CD4-positive, alpha-beta T cell (primary cell): ENCODE measurements at regions not wholly inside any gene's neighbourhood (a gene's known extent, or its start where the extent isn't known, plus 50 kb on each side); places are given as distances from the start of the nearest gene placed in this dataset.

ENCODE experiments used
- ATAC-seq: fragments of 200-7000 bp; cut with Tn5 transposase; one replicate; pipeline ENCODE4 v1.10.0; 2022; ENCODE audit warnings: mild to moderate bottlenecking; ENCODE audit not compliant: poor library complexity
- CTCF ChIA-PET: fragments of 350-600 bp; sonication (Branson Sonifier 250); formaldehyde crosslinking; loops from one replicate; lab custom pipeline; 2021; ENCODE audit warnings: antibody characterized with exemption, inconsistent platforms; lab: Charles Lee
- POLR2A ChIA-PET: fragments of 350-600 bp; sonication (Branson Sonifier 250); formaldehyde crosslinking; loops from one replicate; lab custom pipeline; 2021; ENCODE audit warnings: antibody characterized with exemption, inconsistent platforms; lab: Charles Lee
- DNase-seq, 14 experiments: peaks; one replicate each; pipeline ENCODE4 v3.0.0-alpha.2; 2013 to 2020; ENCODE audit warnings: mixed read lengths in 2 of 14
- H3K27ac ChIP-seq, 2 donors: one replicate each; pipeline versions ENCODE4 v1.5.1 to v1.7.0; 2013; ENCODE audit warnings: low read length in 2 of 2, low read depth in 1 of 2, mild to moderate bottlenecking in 1 of 2
- H3K27me3 ChIP-seq, 2 experiments: 1 replicate in 1 of 2; 2 replicates in 1 of 2; pipeline versions ENCODE4 v1.6.1 to v1.7.0; 2013; ENCODE audit warnings: low read length in 2 of 2, control low read depth in 1 of 2, mild to moderate bottlenecking in 1 of 2, moderate library complexity in 1 of 2; ENCODE audit not compliant: insufficient read depth in 2 of 2, control insufficient read depth in 1 of 2
- H3K36me3 ChIP-seq: one replicate; pipeline ENCODE4 v1.6.1; 2013; ENCODE audit warnings: low read length, control low read depth; ENCODE audit not compliant: insufficient read depth
- H3K4me1 ChIP-seq: one replicate; pipeline ENCODE4 v1.6.1; 2013; ENCODE audit warnings: low read length, control low read depth; ENCODE audit not compliant: insufficient read depth
- H3K4me3 ChIP-seq: one replicate; pipeline ENCODE4 v1.5.1; 2013; ENCODE audit warnings: mild to moderate bottlenecking, low read length, moderate library complexity
- H3K9me3 ChIP-seq, 2 experiments: 1 replicate in 1 of 2; 2 replicates in 1 of 2; pipeline versions ENCODE4 v1.6.1 to v1.7.0; 2013; ENCODE audit warnings: low read length in 2 of 2, mild to moderate bottlenecking in 2 of 2, control low read depth in 1 of 2, moderate library complexity in 1 of 2; ENCODE audit not compliant: control insufficient read depth in 1 of 2, insufficient read depth in 1 of 2
- H3K27ac Mint-ChIP-seq: one replicate; pipeline ENCODE4 v1.8.0; 2020; ENCODE audit warnings: mixed read lengths
- H3K27me3 Mint-ChIP-seq: one replicate; pipeline ENCODE4 v1.8.0; 2021; ENCODE audit warnings: mixed read lengths
- H3K36me3 Mint-ChIP-seq: one replicate; pipeline ENCODE4 v1.8.0; 2021; ENCODE audit warnings: low read depth, mixed read lengths
- H3K4me1 Mint-ChIP-seq: one replicate; pipeline ENCODE4 v1.8.0; 2021; ENCODE audit warnings: low read depth, mixed read lengths
- H3K4me3 Mint-ChIP-seq: one replicate; pipeline ENCODE4 v1.8.0; 2020; ENCODE audit warnings: mild to moderate bottlenecking, mixed read lengths
- H3K9me3 Mint-ChIP-seq: one replicate; pipeline ENCODE4 v1.8.0; 2020; ENCODE audit warnings: mixed read lengths
- intact Hi-C, 2 experiments: fragments of 100-400 bp; cut with DNase I in 1 of 2; cut with micrococcal nuclease in 1 of 2; formaldehyde crosslinking; loops; one replicate each; pipeline versions ENCODE4 v1.15.1 to v1.9.0; 2023 to 2025; cut with DNase I, micrococcal nuclease
- TF ChIP-seq, protein P1 (sequence below): fragments of 200-600 bp; IDR thresholded peaks from one replicate; pipeline ENCODE4 v1.8.0; 2022; ENCODE audit warnings: antibody characterized with exemption, mild to moderate bottlenecking

DNA sequence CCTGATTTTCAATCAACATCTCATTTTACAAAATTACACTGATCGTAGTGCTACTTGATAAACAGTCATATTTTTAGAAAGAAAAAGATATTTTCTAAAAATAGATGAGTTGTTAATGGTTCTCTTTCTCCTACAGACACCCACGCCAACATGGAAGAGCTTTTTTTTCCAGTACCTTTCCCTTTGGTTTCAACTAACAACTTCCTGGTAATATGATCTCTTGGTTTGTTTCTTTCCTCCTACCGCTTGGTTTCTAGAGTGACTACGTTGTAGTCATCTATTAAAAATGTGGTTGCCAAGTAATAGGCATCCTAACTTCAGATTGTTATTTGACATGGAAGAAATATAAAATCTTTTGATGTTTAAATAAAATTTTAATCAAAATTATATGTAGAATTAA, 189.0 kb downstream of the LACC1 start:
- Histone ChIP-seq H3K4me3 (no peak overlapping the region), H3K27ac (no peak overlapping the region), H3K4me1 (no peaks in the 10 kb centered on the region), H3K9me3 (peaks cover 4 to 10% of the 10 kb centered on the region in 2 experiments), H3K27me3 (peaks cover 0 to 5% of the 10 kb centered on the region in 2 experiments), H3K36me3 (no peaks in the 10 kb centered on the region)
- Mint-ChIP-seq H3K4me3 (no peak overlapping the region), H3K4me1 (no peaks in the 10 kb centered on the region), H3K27me3 (peaks cover 5% of the 10 kb centered on the region), H3K27ac (no peak overlapping the region), H3K36me3 (no peaks in the 10 kb centered on the region), H3K9me3 (peaks cover 13% of the 10 kb centered on the region)
- ChIA-PET CTCF (no interaction called here), POLR2A (no interaction called here)
- intact Hi-C loops: no loop called here
- ATAC-seq (no peak), DNase-seq (no peak)
- TF ChIP-seq, protein P1, sequence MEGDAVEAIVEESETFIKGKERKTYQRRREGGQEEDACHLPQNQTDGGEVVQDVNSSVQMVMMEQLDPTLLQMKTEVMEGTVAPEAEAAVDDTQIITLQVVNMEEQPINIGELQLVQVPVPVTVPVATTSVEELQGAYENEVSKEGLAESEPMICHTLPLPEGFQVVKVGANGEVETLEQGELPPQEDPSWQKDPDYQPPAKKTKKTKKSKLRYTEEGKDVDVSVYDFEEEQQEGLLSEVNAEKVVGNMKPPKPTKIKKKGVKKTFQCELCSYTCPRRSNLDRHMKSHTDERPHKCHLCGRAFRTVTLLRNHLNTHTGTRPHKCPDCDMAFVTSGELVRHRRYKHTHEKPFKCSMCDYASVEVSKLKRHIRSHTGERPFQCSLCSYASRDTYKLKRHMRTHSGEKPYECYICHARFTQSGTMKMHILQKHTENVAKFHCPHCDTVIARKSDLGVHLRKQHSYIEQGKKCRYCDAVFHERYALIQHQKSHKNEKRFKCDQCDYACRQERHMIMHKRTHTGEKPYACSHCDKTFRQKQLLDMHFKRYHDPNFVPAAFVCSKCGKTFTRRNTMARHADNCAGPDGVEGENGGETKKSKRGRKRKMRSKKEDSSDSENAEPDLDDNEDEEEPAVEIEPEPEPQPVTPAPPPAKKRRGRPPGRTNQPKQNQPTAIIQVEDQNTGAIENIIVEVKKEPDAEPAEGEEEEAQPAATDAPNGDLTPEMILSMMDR: no peak

DNA sequence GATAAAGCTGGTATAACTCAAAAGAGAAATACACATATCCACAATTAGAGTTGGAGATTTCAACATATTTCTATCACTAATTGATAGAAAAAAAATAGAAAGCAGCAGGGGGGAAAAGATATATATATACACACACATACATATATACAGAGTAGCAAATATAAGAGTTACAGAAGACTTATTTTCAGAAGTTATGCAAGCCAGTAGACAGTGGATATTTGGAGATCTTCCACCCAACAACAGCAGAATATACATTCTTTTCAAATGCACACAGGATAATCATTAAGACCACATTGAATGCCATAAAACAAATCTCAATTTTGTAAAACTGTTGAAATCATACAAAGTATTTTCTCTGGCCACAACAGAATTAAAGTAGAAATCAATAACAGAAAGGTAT, 192.8 kb downstream of the LACC1 start:
- ChIA-PET CTCF (no interaction called here), POLR2A (no interaction called here)
- H3K36me3 Mint-ChIP-seq: no peaks in the 10 kb centered on the region
- Histone ChIP-seq H3K36me3 (no peaks in the 10 kb centered on the region), H3K9me3 (peaks cover 4 to 10% of the 10 kb centered on the region in 2 experiments), H3K4me3 (no peak overlapping the region), H3K4me1 (no peaks in the 10 kb centered on the region), H3K27me3 (peaks cover 0 to 5% of the 10 kb centered on the region in 2 experiments), H3K27ac (no peak overlapping the region)
- no peak for ATAC-seq
- peaks cover 17% of the 10 kb centered on the region for H3K9me3 Mint-ChIP-seq
- no peak for DNase-seq
- intact Hi-C loops: no loop called here
- H3K27ac Mint-ChIP-seq: no peak overlapping the region
- no peaks in the 10 kb centered on the region for H3K4me1 Mint-ChIP-seq
- no peak overlapping the region for H3K4me3 Mint-ChIP-seq
- H3K27me3 Mint-ChIP-seq: no peaks in the 10 kb centered on the region
- TF ChIP-seq, protein P1: no peak

DNA sequence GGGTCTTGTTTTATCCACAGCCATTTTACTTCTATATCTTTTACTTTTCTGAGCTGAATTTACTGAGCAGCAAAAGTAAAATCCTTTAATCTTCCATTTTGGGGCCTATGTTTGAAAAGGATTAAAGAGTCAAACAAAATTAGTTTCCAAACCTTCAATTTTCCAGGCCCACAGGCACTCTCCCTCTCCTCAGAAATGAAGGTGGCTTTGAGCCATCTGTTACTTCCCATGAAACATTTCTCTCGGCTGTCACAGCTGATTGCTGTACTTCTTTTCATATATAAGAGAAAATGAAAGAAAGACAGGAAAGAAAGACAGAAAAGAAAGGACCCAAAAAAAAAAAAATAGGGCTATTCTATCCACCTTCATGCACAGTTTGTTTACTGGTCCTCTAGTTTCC, 194.9 kb downstream of the LACC1 start:
- intact Hi-C loops: no loop called here
- peaks cover 0 to 2% of the 10 kb centered on the region in 2 experiments for H3K27me3 ChIP-seq
- no peak overlapping the region for H3K4me3 ChIP-seq
- TF ChIP-seq, protein P1: no peak
- H3K4me1 Mint-ChIP-seq: no peaks in the 10 kb centered on the region
- no peak overlapping the region for H3K27ac ChIP-seq
- ChIA-PET CTCF (no interaction called here), POLR2A (no interaction called here)
- H3K9me3 ChIP-seq: peaks cover 4 to 10% of the 10 kb centered on the region in 2 experiments
- ATAC-seq: no peak
- no peak overlapping the region for H3K27ac Mint-ChIP-seq
- no peaks in the 10 kb centered on the region for H3K27me3 Mint-ChIP-seq
- H3K9me3 Mint-ChIP-seq: peaks cover 16% of the 10 kb centered on the region
- no peak overlapping the region for H3K4me3 Mint-ChIP-seq
- no peaks in the 10 kb centered on the region for H3K4me1 ChIP-seq
- H3K36me3 ChIP-seq: no peaks in the 10 kb centered on the region
- H3K36me3 Mint-ChIP-seq: no peaks in the 10 kb centered on the region
- no peak for DNase-seq
